HL-60 (cell line): ENCODE measurements at regions not wholly inside any gene's neighbourhood (a gene's known extent, or its start where the extent isn't known, plus 50 kb on each side); places are given as distances from the start of the nearest gene placed in this dataset.

Experiments
- DNase-seq, 2 experiments: peaks; one replicate each; pipeline ENCODE4 v3.0.0-alpha.2; 2010 to 2020; ENCODE audit warnings: low read depth in 1 of 2, low spot score in 1 of 2
- H3K27ac ChIP-seq: fragments of 250-450 bp; sonication (Bioruptor Pico); replicated peaks from 2 replicates; pipeline ENCODE4 v1.5.1; 2020; ENCODE audit warnings: mild to moderate bottlenecking, moderate library complexity
- H3K27me3 ChIP-seq: fragments of 250-450 bp; sonication (Bioruptor Pico); 2 replicates; pipeline ENCODE4 v1.5.1; 2021; ENCODE audit warnings: mild to moderate bottlenecking, moderate library complexity; ENCODE audit not compliant: insufficient read depth, poor library complexity, severe bottlenecking
- H3K4me3 ChIP-seq: replicated peaks from 2 replicates; pipeline ENCODE4 v1.5.1; 2011; ENCODE audit warnings: mild to moderate bottlenecking, control low read depth, low read length; ENCODE audit not compliant: insufficient read depth
- GABPA ChIP-seq: IDR thresholded peaks from 2 replicates; pipeline ENCODE4 v1.6.1; 2012; ENCODE audit warnings: low read depth
- POLR2AphosphoS5 ChIP-seq: IDR thresholded peaks from 2 replicates; pipeline ENCODE4 v1.6.1; 2012; ENCODE audit warnings: low read depth
- REST ChIP-seq: IDR thresholded peaks from 2 replicates; pipeline ENCODE4 v1.6.1; 2012; ENCODE audit warnings: low read depth; ENCODE audit not compliant: insufficient replicate concordance
- SPI1 ChIP-seq: IDR thresholded peaks from 2 replicates; pipeline ENCODE4 v1.6.1; 2012; ENCODE audit warnings: low read depth, mild to moderate bottlenecking, borderline replicate concordance
- TF ChIP-seq, protein P1 (sequence below): IDR thresholded peaks from one replicate; pipeline ENCODE4 v1.5.1; 2011; ENCODE audit warnings: low read length, control low read depth, inconsistent platforms; ENCODE audit not compliant: insufficient read depth

DNA sequence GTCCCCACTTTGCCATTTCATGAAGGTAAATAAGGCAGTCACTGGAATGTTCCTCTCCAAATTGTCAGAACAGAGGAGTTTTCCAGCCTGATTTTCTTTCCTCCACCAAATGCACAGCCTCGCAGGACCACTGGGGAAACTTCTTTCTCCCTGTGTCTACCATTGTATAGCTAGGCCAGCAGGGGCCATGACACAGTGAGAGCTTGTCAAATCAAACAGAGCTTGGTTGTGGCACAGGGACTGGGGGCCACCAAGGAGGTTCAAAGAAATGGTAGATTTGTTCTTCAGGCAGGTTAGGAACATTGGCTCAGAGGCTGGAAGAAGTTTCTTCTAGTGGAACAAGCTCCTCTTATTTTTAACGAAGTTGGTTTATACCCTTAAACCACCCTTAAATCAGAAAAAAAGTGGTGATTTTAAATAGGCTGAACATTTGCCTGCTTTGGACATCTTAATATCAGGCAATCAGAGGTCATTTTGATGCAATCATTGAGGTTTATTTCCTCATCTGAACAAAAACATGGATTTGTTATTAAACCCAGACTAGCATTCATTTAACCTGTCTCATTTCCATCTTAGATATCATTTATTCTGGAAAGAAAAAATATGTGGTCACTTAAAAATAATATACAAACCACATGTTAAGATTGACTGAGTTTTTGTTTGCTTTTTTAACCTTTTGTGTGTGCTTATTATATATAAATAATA is 105.6 kb downstream of the GTPBP8 start:
- DNase-seq: no peak
- H3K27me3 ChIP-seq: no peaks in the 10 kb centered on the region
- no peak overlapping the region for H3K4me3 ChIP-seq
- no peak overlapping the region for H3K27ac ChIP-seq
- TF ChIP-seq GABPA: no peak
- no peak for TF ChIP-seq REST
- TF ChIP-seq POLR2AphosphoS5: no peak
- no peak for TF ChIP-seq SPI1
- TF ChIP-seq, protein P1, sequence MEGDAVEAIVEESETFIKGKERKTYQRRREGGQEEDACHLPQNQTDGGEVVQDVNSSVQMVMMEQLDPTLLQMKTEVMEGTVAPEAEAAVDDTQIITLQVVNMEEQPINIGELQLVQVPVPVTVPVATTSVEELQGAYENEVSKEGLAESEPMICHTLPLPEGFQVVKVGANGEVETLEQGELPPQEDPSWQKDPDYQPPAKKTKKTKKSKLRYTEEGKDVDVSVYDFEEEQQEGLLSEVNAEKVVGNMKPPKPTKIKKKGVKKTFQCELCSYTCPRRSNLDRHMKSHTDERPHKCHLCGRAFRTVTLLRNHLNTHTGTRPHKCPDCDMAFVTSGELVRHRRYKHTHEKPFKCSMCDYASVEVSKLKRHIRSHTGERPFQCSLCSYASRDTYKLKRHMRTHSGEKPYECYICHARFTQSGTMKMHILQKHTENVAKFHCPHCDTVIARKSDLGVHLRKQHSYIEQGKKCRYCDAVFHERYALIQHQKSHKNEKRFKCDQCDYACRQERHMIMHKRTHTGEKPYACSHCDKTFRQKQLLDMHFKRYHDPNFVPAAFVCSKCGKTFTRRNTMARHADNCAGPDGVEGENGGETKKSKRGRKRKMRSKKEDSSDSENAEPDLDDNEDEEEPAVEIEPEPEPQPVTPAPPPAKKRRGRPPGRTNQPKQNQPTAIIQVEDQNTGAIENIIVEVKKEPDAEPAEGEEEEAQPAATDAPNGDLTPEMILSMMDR: no peak

- Histone ChIP-seq H3K4me3 (no peak overlapping the region), H3K27ac (no peak overlapping the region), H3K27me3 (no peaks in the 10 kb centered on the region)
- no peak for DNase-seq
- TF ChIP-seq, protein P1: no peak
- no peak for TF ChIP-seq SPI1
- TF ChIP-seq REST: no peak
- no peak for TF ChIP-seq POLR2AphosphoS5
- no peak for TF ChIP-seq GABPA
These were observed 107.2 kb downstream of the GTPBP8 start for GRCh38 chr3:113097960-113098447.

DNA sequence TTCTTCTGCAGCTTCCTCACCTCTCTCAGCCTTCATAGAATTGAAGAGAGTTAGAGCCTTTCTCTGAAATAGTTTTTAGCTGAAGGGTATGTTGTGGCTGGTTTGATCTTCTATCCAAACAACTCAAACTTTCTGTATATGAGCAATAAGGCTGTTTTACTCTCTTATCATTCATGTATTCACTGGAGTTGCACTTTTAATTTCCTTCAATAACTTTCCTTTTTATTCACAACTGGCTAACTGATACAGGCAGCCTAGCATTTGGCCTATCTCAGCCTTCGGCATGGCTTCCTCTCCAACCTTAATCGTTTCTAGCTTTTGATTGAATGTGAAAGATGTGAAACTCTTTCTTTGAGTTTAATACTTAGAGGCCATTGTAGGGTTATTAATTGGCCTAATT is 109.3 kb downstream of the GTPBP8 start:
- TF ChIP-seq REST (no peak), SPI1 (no peak), GABPA (no peak), POLR2AphosphoS5 (no peak)
- TF ChIP-seq, protein P1: no peak
- H3K27ac ChIP-seq: no peak overlapping the region
- DNase-seq: no peak
- no peak overlapping the region for H3K4me3 ChIP-seq
- no peaks in the 10 kb centered on the region for H3K27me3 ChIP-seq
